NCI-H1417 (cell line): ENCODE measurements at regions not wholly inside any gene's neighbourhood (a gene's known extent, or its start where the extent isn't known, plus 50 kb on each side); places are given as distances from the start of the nearest gene placed in this dataset.
A peak's percentile ranks its signal among the peaks of the same experiment; 100 is the strongest.
"Not testable (repeated sequence)": the region's sequence is repeated elsewhere in the genome, so short reads cannot be mapped to it uniquely, and the experiment has no call there.

Source experiments
- DNase-seq, 3 experiments: peaks; one replicate each; lab custom pipeline; 2025; lab: John Stamatoyannopoulos, UW

GRCh38 chr13:81563091-81563490 lies 1222.2 kb upstream of the SPRY2 start:
- DNase-seq = no peak

- DNase-seq = no peak
Observed at GRCh38 chr13:81562598-81562997, 1221.7 kb upstream of the SPRY2 start.

- DNase-seq = no peak
Observed at GRCh38 chr13:81551036-81551435, 1210.1 kb upstream of the SPRY2 start.

- DNase-seq = not testable (repeated sequence)
Observed at GRCh38 chr13:81546294-81546693, 1205.4 kb upstream of the SPRY2 start.

GRCh38 chr13:81540777-81541176 lies 1199.9 kb upstream of the SPRY2 start:
- peak in 1 of 3 experiments; percentile 27 for DNase-seq

- DNase-seq = no peak
Observed at GRCh38 chr13:81539643-81540150, 1198.8 kb upstream of the SPRY2 start.

GRCh38 chr13:81498969-81499368 lies 1158.0 kb upstream of the SPRY2 start:
- DNase-seq = no peak

GRCh38 chr13:81493144-81493543 lies 1152.2 kb upstream of the SPRY2 start:
- peak in 1 of 3 experiments; percentile 39 for DNase-seq

GRCh38 chr13:81492449-81492848 lies 1151.5 kb upstream of the SPRY2 start:
- no peak for DNase-seq

- DNase-seq = no peak
Observed at GRCh38 chr13:81488021-81488420, 1147.1 kb upstream of the SPRY2 start.

GRCh38 chr13:81487151-81487550 lies 1146.2 kb upstream of the SPRY2 start:
- DNase-seq = peak in 2 of 3 experiments; percentile 40 to 67

- peak in 2 of 3 experiments; percentile 31 to 76 for DNase-seq
Observed at GRCh38 chr13:81480634-81481033, 1139.7 kb upstream of the SPRY2 start.

- no peak for DNase-seq
Observed at GRCh38 chr13:81473366-81473899, 1132.5 kb upstream of the SPRY2 start.

- DNase-seq = no peak
Observed at GRCh38 chr13:81458170-81458569, 1117.2 kb upstream of the SPRY2 start.

GRCh38 chr13:81446441-81446840 lies 1105.5 kb upstream of the SPRY2 start:
- no peak for DNase-seq

- DNase-seq = peak in 1 of 3 experiments; percentile 27
Observed at GRCh38 chr13:81442904-81443303, 1102.0 kb upstream of the SPRY2 start.

GRCh38 chr13:81425286-81425685 lies 1084.4 kb upstream of the SPRY2 start:
- DNase-seq = no peak

GRCh38 chr13:81409284-81409683 lies 1068.4 kb upstream of the SPRY2 start:
- DNase-seq = no peak

GRCh38 chr13:81408647-81409046 lies 1067.7 kb upstream of the SPRY2 start:
- no peak for DNase-seq

- DNase-seq = no peak
Observed at GRCh38 chr13:81406639-81407292, 1065.8 kb upstream of the SPRY2 start.

- DNase-seq = no peak
Observed at GRCh38 chr13:81406022-81406421, 1065.1 kb upstream of the SPRY2 start.

- no peak for DNase-seq
Observed at GRCh38 chr13:81396192-81396591, 1055.3 kb upstream of the SPRY2 start.

- no peak for DNase-seq
Observed at GRCh38 chr13:81395368-81395767, 1054.4 kb upstream of the SPRY2 start.

GRCh38 chr13:81394640-81395039 lies 1053.7 kb upstream of the SPRY2 start:
- no peak for DNase-seq
